Fibroblast of villous mesenchyme (primary cell): ENCODE measurements at regions not wholly inside any gene's neighbourhood (a gene's known extent, or its start where the extent isn't known, plus 50 kb on each side); places are given as distances from the start of the nearest gene placed in this dataset.
A peak's percentile ranks its signal among the peaks of the same experiment; 100 is the strongest.

Experiments used
- DNase-seq: peaks from one replicate; pipeline ENCODE4 v3.0.0-alpha.2; 2010; ENCODE audit warnings: low read depth
- H3K4me3 ChIP-seq: 2 replicates; pipeline ENCODE4 v1.5.1; 2011; ENCODE audit warnings: low read depth, mild to moderate bottlenecking, low read length
- TF ChIP-seq, protein P1 (sequence below): IDR thresholded peaks from 2 replicates; pipeline ENCODE4 v1.5.1; 2012; ENCODE audit warnings: low read depth, mild to moderate bottlenecking, low read length; ENCODE audit not compliant: insufficient read depth

GRCh38 chr5:108661590-108662219, 86.0 kb upstream of the FER start:
- DNase-seq: peak; percentile 43
- no peak overlapping the region for H3K4me3 ChIP-seq
- TF ChIP-seq, protein P1, sequence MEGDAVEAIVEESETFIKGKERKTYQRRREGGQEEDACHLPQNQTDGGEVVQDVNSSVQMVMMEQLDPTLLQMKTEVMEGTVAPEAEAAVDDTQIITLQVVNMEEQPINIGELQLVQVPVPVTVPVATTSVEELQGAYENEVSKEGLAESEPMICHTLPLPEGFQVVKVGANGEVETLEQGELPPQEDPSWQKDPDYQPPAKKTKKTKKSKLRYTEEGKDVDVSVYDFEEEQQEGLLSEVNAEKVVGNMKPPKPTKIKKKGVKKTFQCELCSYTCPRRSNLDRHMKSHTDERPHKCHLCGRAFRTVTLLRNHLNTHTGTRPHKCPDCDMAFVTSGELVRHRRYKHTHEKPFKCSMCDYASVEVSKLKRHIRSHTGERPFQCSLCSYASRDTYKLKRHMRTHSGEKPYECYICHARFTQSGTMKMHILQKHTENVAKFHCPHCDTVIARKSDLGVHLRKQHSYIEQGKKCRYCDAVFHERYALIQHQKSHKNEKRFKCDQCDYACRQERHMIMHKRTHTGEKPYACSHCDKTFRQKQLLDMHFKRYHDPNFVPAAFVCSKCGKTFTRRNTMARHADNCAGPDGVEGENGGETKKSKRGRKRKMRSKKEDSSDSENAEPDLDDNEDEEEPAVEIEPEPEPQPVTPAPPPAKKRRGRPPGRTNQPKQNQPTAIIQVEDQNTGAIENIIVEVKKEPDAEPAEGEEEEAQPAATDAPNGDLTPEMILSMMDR: no peak

- TF ChIP-seq, protein P1: no peak
- DNase-seq: no peak
- H3K4me3 ChIP-seq: no peak overlapping the region
Observed at GRCh38 chr5:108661024-108661423, 86.7 kb upstream of the FER start.

DNA sequence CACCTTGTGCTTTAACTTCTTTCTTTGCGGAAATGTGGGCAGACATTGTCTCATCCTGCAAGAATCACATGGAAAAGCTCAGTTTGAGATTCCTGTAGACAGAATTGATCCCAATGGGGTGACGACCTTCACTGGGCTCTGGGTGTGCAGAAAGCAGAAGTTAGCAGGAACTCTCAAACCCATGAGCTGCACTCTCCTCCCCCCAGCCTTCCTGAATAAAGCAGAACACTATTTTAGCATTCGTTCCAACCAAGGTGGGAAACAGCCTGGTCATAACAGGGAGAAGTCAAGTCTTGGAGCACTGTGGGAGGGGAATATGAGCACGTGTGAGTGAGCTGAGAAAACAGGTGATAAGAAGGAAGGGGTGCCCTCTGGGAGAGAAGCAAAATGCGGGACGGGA, 87.4 kb upstream of the FER start:
- H3K4me3 ChIP-seq: no peak overlapping the region
- no peak for DNase-seq
- TF ChIP-seq, protein P1: no peak

GRCh38 chr5:108659531-108659930, 88.2 kb upstream of the FER start:
- TF ChIP-seq, protein P1: no peak
- H3K4me3 ChIP-seq: no peak overlapping the region
- no peak for DNase-seq

DNA sequence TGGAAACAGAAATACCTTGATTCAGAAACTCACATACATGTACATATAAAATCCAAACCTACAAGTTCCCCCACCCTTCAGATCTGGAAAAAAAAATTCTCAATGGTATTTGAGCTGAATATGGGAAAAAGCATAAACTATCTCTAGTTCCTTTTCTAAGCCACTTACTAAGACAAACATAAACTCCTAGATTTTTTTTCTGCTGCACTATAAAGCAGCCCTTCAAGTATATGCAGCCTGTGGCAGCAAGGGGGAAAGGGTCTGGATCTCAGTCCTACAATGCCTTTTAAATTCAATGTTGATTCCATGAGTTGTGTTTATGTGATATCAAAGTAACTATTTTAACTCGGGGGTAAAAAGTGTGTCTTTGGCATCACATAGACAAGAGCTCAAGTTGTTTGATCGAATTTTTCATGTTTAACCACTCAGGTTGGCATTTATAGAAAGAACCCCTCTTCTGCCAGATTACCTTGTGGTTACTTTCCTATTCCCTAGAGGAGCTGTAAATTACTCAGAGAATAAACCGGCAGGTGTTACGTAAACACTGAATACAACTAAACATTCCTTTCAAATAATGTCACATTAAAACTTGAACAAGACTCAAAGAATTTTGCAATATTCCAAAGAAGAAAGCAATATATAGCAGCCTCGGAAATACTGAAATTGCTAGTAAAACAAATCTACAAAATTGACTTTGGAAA, 91.8 kb upstream of the FER start:
- TF ChIP-seq, protein P1: no peak
- no peak overlapping the region for H3K4me3 ChIP-seq
- peak; percentile 72 for DNase-seq

DNA sequence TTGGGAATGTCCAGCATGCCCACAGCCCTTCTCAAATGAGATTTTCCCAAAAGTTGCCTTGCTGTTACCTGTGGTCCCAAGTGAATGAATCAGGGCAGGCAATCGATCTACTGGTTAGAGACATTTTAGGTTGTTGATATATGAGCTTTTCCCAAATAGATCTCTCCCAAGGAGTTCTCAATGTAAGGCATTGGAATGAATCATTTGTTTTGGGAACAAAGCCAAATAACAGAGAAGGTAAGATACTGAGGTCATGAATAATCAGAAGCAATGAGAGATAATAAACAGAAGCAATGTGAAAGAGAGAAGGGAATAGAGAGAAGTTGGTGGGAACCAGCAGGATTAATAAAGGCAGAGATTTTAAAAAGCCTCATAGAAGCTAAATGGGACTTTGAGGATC, 93.6 kb upstream of the FER start:
- TF ChIP-seq, protein P1: no peak
- H3K4me3 ChIP-seq: no peak overlapping the region
- DNase-seq: no peak

DNA sequence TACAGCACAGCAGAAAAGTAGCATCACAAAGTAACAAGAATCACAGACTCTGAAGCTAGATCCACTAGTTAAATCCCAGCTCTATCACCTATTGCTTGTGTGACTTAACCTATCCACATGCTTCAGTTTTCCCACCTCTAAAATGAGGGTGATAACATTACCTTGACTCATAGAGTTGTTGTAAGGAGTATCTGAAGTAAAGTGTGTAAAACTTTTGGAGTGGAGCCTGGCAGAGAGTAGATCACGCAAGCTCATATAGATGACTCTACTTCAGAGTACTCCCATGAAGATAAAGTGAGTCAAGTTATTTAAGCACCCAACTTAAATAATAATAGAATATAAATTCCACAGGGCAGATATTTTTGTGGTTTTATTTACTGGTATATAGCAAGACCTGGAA, 94.5 kb upstream of the FER start:
- DNase-seq: no peak
- H3K4me3 ChIP-seq: no peak overlapping the region
- TF ChIP-seq, protein P1: no peak
